GM23338 (cell line): ENCODE measurements at regions not wholly inside any gene's neighbourhood (a gene's known extent, or its start where the extent isn't known, plus 50 kb on each side); places are given as distances from the start of the nearest gene placed in this dataset.

ENCODE experiments used
- CREB1 ChIP-seq: fragments of 250-450 bp; sonication (Bioruptor Pico); IDR thresholded peaks from 2 replicates; pipeline ENCODE4 v1.5.0; 2020; ENCODE audit warnings: low read depth, mild to moderate bottlenecking, moderate library complexity
- EZH2 ChIP-seq: fragments of 200-600 bp; sonication (generic); IDR thresholded peaks from one replicate; pipeline ENCODE4 v1.8.0; 2017; ENCODE audit warnings: antibody characterized with exemption, mild to moderate bottlenecking, low read depth; ENCODE audit not compliant: unreplicated experiment
- EZH2phosphoT487 ChIP-seq: fragments of 200-600 bp; sonication (generic); IDR thresholded peaks from one replicate; pipeline ENCODE4 v1.8.1; 2018; ENCODE audit warnings: antibody characterized with exemption; ENCODE audit not compliant: unreplicated experiment
- JUNB ChIP-seq: IDR thresholded peaks from one replicate; pipeline ENCODE4 v1.6.1; 2016; ENCODE audit warnings: antibody characterized with exemption; ENCODE audit not compliant: unreplicated experiment
- POLR2AphosphoS5 ChIP-seq: IDR thresholded peaks from 2 replicates; pipeline ENCODE4 v1.6.1; 2016; ENCODE audit warnings: antibody characterized with exemption, low read depth
- ZNF114 ChIP-seq: fragments of 250-450 bp; sonication (Bioruptor Pico); IDR thresholded peaks from 2 replicates; pipeline ENCODE4 v1.5.0; 2020; ENCODE audit warnings: mild to moderate bottlenecking, moderate library complexity
- ZNF331 ChIP-seq: fragments of 250-450 bp; sonication (Bioruptor Pico); IDR thresholded peaks from 2 replicates; pipeline ENCODE4 v1.5.0; 2020; ENCODE audit warnings: low read depth, mild to moderate bottlenecking, moderate library complexity
- TF ChIP-seq, protein P1 (sequence below), 2 experiments: fragments of 200-600 bp in 1 of 2; sonication (generic) in 1 of 2; conservative IDR thresholded peaks; 2 replicates each; pipeline versions ENCODE4 v1.5.1 to v1.6.1; 2016 to 2017; ENCODE audit warnings: antibody characterized with exemption in 2 of 2, low read depth in 2 of 2, mild to moderate bottlenecking in 2 of 2, moderate library complexity in 1 of 2
- TF ChIP-seq, protein P2 (sequence below): IDR thresholded peaks from one replicate; pipeline ENCODE4 v1.6.1; 2018; ENCODE audit warnings: antibody characterized with exemption; ENCODE audit not compliant: unreplicated experiment
- TF ChIP-seq, protein P3 (sequence below): IDR thresholded peaks from 2 replicates; pipeline ENCODE4 v1.6.1; 2016; ENCODE audit warnings: antibody characterized with exemption

DNA sequence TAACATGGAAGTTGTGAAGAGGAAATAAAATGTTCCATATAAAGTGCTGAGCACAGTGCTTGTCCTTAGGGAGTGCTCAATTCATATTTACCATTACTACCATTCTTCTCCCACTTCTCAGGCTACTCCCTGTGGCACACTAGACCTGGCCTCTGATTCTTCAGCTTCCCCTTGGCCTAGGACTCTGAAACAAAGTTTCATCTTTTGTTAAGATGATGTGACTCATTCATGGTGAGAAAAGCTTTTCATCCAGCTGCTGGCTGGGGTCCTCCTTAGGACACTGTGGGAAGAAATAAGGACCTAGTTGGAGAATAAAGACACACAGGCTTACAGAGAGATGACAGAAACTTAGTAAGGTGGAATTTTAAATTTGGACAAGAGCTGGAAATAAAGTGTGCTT, 314.8 kb downstream of the CDC5L start:
- TF ChIP-seq, protein P1, sequence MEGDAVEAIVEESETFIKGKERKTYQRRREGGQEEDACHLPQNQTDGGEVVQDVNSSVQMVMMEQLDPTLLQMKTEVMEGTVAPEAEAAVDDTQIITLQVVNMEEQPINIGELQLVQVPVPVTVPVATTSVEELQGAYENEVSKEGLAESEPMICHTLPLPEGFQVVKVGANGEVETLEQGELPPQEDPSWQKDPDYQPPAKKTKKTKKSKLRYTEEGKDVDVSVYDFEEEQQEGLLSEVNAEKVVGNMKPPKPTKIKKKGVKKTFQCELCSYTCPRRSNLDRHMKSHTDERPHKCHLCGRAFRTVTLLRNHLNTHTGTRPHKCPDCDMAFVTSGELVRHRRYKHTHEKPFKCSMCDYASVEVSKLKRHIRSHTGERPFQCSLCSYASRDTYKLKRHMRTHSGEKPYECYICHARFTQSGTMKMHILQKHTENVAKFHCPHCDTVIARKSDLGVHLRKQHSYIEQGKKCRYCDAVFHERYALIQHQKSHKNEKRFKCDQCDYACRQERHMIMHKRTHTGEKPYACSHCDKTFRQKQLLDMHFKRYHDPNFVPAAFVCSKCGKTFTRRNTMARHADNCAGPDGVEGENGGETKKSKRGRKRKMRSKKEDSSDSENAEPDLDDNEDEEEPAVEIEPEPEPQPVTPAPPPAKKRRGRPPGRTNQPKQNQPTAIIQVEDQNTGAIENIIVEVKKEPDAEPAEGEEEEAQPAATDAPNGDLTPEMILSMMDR (conservative IDR thresholded peaks at IDR 0.05; ENCODE audit: low read depth in 2 of 2) = no peak
- TF ChIP-seq EZH2phosphoT487 (no peak), EZH2 (no peak), POLR2AphosphoS5 (no peak), CREB1 (no peak), ZNF331 (CRISPR knock-in tag) (no peak), JUNB (no peak), ZNF114 (no peak)
- TF ChIP-seq, protein P2, sequence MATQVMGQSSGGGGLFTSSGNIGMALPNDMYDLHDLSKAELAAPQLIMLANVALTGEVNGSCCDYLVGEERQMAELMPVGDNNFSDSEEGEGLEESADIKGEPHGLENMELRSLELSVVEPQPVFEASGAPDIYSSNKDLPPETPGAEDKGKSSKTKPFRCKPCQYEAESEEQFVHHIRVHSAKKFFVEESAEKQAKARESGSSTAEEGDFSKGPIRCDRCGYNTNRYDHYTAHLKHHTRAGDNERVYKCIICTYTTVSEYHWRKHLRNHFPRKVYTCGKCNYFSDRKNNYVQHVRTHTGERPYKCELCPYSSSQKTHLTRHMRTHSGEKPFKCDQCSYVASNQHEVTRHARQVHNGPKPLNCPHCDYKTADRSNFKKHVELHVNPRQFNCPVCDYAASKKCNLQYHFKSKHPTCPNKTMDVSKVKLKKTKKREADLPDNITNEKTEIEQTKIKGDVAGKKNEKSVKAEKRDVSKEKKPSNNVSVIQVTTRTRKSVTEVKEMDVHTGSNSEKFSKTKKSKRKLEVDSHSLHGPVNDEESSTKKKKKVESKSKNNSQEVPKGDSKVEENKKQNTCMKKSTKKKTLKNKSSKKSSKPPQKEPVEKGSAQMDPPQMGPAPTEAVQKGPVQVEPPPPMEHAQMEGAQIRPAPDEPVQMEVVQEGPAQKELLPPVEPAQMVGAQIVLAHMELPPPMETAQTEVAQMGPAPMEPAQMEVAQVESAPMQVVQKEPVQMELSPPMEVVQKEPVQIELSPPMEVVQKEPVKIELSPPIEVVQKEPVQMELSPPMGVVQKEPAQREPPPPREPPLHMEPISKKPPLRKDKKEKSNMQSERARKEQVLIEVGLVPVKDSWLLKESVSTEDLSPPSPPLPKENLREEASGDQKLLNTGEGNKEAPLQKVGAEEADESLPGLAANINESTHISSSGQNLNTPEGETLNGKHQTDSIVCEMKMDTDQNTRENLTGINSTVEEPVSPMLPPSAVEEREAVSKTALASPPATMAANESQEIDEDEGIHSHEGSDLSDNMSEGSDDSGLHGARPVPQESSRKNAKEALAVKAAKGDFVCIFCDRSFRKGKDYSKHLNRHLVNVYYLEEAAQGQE = no peak
- TF ChIP-seq, protein P3, sequence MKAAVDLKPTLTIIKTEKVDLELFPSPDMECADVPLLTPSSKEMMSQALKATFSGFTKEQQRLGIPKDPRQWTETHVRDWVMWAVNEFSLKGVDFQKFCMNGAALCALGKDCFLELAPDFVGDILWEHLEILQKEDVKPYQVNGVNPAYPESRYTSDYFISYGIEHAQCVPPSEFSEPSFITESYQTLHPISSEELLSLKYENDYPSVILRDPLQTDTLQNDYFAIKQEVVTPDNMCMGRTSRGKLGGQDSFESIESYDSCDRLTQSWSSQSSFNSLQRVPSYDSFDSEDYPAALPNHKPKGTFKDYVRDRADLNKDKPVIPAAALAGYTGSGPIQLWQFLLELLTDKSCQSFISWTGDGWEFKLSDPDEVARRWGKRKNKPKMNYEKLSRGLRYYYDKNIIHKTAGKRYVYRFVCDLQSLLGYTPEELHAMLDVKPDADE = no peak
